Posterior cingulate gyrus (tissue), 11 donors: ENCODE measurements at regions not wholly inside any gene's neighbourhood (a gene's known extent, or its start where the extent isn't known, plus 50 kb on each side); places are given as distances from the start of the nearest gene placed in this dataset.
"Not testable (repeated sequence)": the region's sequence is repeated elsewhere in the genome, so short reads cannot be mapped to it uniquely, and the experiment has no call there.

Experiments
- DNase-seq, 10 donors: peaks; one replicate each; pipeline versions ENCODE4 v3.0.0 to v3.0.0-alpha.2; 2020 to 2021; ENCODE audit warnings: mixed read lengths in 3 of 10
- intact Hi-C: fragments of 100-400 bp; cut with DNase I; formaldehyde crosslinking; loops from one replicate; pipeline ENCODE4 v1.15.1; 2023

DNA sequence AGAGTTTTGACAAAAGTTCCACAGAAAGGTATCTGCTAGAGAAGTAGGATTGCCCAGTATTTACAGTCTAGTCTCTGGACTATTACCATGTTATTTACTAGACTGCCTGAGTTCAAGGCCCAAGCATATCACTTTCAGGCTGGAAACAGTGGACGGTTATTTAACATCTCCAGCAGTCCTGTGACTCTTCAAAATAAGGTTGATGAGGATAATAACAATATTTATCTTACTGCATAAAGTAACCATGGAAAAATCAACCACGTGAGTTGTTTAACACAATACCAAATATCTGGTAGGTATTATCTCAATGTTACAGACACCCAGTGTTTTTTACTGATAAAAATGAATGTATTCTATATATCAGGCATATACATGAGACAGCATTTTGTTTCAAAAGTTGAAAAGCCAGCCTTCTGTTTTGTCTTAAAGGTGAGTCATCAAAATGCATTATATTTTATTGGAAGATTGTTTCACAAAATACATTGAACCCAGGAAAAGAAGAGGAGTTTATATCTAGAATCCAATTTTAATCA lies 535.8 kb downstream of the TBL1XR1 start:
- no peak for DNase-seq
- intact Hi-C loops: no loop called here

- no peak for DNase-seq
- intact Hi-C loops: no loop called here
These were observed 541.7 kb downstream of the TBL1XR1 start for GRCh38 chr3:176655404-176656094.

DNA sequence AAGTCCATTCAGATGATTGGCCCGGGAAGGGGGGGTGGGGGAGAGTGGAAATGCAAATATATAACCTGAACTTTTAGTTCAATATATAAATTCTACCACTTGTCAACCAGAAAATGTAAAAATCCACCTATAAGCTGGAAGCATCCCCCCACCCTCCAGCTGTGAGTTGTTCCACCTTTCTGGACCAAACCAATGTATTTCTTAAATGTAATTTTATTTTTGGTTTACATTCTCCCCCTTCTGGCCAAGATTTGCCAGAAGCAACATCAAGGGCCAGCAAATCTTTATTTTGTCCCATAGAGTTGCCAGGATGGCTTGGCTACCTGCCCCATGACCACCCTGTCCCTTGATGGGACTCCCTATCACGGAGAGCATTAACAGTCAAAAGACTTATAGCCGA lies 545.7 kb downstream of the TBL1XR1 start:
- intact Hi-C loops: no loop called here
- DNase-seq: no peak

DNA sequence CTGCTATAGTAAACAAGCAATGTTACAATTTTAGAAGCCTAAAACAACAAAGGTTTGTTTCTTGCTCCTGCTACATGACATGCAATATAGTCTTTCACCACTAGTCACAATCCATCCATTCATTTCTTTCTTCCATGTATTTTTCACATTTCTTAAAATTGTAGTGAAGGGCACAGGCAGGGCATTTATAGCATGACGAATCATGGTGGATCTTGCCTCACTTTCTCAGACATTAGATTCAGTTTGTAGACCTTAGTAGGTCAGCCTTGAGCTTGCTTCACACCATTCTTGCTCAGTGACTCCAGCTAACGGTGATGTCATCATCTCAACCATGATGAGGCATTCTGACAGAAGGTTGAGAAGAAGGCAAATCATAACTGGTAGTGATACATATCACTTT lies 546.8 kb downstream of the TBL1XR1 start:
- intact Hi-C loops: no loop called here
- no peak for DNase-seq

- intact Hi-C loops: no loop called here
- no peak for DNase-seq
These were observed 549.3 kb downstream of the TBL1XR1 start for GRCh38 chr3:176647987-176648386.

- intact Hi-C loops: no loop called here
- DNase-seq: peak in 1 of 10 donors; percentile 1
These were observed 563.8 kb downstream of the TBL1XR1 start for GRCh38 chr3:176633511-176633910.

DNA sequence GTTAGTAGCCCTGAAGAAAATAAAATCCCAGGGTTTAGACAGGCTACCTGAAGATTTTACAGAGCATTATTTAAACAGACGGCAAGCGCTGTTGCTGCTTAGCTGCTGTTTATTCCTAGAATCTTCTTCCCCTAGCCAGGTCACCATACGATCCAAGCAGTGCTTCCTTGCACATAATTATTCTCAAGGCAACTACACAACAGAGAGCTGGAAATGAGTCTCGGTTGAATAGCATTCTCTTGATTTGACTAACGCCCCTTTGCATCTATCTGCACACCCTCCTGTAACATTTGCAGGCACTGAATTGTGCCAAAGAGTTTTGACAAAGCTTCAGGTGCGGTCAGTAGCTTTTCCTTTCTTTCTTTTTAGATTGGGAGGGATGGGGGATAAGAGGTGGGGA lies 564.4 kb downstream of the TBL1XR1 start:
- DNase-seq: no peak
- intact Hi-C loops: no loop called here

DNA sequence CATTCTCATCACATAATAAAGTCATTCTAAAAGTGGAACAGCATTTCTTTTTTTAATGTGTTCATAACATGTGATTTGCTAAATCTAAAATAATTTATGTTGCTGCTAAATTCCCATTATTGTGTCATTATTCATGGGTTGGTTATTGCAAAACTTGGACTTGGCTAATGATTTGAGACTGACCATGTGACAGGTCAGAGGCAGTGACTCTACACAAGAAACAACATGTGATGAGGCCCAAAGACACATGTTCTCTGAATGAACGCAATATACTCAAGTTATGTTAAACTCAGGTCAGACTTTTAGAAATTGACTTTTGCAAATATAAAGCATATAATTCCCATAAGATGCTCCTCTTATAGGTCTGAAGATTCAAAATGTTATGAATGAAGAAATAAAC lies 566.1 kb downstream of the TBL1XR1 start:
- intact Hi-C loops: no loop called here
- DNase-seq: no peak

GRCh38 chr3:176628101-176628639 lies 569.1 kb downstream of the TBL1XR1 start:
- intact Hi-C loops: no loop called here

DNA sequence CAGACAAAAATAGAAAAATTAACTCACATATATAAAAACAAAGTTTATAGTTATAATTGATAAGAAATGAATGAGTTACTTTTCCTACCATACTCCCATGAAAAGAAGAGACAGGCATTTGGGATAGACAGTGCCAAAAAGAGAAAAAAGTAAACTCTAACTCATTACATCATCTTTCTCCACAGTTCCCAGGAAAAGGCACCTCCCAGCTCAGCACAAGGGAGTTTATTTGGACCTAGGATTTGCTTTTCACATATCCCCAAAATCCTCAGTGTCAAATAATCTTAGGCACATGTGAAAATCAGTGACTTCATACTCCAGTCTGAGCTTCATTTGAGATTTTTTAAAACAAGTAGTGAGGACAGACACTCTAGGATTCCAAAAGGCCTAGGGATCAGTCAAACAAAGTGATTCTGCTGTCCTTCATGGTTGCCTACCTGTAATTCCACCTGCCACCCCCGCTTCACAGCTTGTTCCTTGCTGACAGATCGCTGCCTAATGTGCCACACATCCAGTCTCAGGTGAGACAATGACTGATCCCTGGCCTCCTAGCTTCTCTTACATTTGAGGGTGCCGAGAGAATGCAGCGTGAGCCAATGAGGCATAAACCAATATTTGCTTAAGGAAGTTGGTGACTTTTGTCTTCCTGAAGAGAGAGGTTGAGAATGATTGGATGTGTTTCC lies 573.7 kb downstream of the TBL1XR1 start:
- intact Hi-C loops: no loop called here
- peak in 2 of 10 donors; percentile 61 to 66 for DNase-seq

More at GRCh38 chr3:176628101-176628639, 569.1 kb downstream of the TBL1XR1 start:
- DNase-seq: no peak

DNA sequence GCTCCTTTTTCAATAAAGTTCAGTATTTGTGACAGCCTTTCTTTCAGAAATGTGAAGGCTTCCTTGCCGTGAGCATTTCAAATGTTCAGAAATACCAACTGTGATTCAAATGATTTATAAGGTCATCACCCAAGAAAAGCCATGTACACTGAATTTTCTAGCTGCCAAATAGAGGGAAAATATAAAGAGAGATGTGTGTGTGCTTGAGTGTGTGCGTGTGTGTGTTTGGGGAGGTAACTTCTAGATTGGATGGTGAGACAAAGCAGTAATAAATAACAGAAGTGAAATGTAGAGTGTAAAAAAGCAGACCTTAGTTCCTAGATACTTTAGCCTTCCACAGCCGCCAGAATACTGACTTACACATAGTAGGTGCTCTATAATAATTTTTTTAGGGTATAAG lies 577.4 kb downstream of the TBL1XR1 start:
- intact Hi-C loops: no loop called here
- no peak for DNase-seq

GRCh38 chr3:176615826-176616225 lies 581.5 kb downstream of the TBL1XR1 start:
- intact Hi-C loops: no loop called here
- DNase-seq: no peak

GRCh38 chr3:176611703-176612102 lies 585.6 kb downstream of the TBL1XR1 start:
- intact Hi-C loops: no loop called here
- DNase-seq: no peak

DNA sequence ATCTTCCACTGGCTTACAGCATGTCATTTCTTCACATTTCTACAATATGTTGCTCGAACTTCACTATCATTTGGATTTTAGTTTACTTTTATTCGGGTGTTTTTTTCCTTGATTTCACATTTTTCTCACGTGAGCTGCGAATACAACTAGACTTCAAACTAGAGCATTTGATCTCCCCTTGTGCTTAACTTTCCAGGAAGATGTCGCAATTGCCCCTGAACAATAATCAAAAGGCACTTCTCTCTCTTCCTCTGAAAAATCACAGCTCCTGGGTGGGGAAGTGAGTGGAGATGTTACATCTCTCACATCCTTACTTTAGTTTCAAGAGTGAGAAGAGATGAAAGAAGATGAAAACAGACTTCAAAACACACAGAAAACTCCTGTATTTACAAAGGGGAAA lies 587.9 kb downstream of the TBL1XR1 start:
- DNase-seq: no peak
- intact Hi-C loops: no loop called here

- DNase-seq, intact Hi-C loops: not testable (repeated sequence)
These were observed 591.7 kb downstream of the TBL1XR1 start for GRCh38 chr3:176605553-176605952.

GRCh38 chr3:176595307-176595706 lies 602.0 kb downstream of the TBL1XR1 start:
- no peak for DNase-seq
- intact Hi-C loops: no loop called here

DNA sequence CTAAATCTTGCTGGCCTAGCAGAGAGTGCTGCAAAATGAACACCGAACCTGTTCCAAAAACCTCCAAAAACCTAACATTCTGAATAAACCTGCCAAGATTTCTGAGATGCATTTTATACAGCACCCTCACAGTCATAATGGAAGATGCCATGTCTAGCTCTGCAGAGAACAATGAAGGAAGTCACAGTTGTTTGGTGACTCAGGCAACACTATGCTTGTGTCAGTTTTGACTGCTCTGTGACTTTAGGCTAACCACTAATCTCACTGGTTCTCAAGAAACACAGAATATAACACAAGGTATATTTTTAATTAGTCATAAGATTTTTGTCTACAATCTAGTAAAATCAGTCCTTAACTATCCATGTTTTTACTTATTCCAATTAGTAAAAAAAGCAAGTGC lies 606.6 kb downstream of the TBL1XR1 start:
- no peak for DNase-seq

DNA sequence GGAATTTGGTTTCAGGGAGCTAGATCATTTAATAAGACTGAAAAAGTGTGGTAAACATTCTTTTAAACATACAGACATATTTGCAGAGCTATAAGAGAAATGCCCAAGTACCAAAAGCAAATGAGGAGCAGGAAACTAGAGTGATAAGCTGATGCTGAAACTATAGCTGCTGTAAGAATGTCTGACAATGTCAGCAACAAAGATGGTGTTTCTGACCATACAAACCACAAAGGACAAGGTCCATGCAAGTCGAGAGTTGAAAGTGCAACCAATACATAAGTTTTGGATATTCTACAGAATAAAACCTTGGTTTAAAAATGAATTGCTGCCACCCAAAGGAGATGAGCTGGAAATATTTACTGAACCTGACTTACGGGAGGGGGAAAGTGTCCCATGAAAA lies 610.2 kb downstream of the TBL1XR1 start:
- no peak for DNase-seq
- intact Hi-C loops: no loop called here

More for the DNA sequence above, 606.6 kb downstream of the TBL1XR1 start:
- intact Hi-C loops: no loop called here

- no peak for DNase-seq
- intact Hi-C loops: no loop called here
These were observed 612.7 kb downstream of the TBL1XR1 start for GRCh38 chr3:176584413-176585176.

DNA sequence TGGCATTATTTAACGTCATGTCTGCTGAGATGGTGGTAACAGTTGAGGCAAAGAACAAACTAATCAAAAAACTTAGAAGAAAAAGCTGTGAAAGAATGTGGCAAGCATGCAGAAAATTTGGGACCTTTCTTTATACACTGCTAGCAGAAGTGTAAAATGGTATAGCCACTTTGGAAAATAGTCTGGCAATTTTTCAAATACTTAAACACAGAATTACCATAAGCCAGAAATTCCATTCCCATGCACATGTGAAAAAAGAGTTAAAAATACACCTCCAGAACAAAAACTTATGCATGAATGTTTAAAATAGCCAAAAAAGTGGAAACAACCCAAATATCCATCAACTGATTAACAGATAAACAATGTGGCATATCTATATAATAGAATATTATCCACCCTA lies 613.3 kb downstream of the TBL1XR1 start:
- intact Hi-C loops: no loop called here
- DNase-seq: no peak

DNA sequence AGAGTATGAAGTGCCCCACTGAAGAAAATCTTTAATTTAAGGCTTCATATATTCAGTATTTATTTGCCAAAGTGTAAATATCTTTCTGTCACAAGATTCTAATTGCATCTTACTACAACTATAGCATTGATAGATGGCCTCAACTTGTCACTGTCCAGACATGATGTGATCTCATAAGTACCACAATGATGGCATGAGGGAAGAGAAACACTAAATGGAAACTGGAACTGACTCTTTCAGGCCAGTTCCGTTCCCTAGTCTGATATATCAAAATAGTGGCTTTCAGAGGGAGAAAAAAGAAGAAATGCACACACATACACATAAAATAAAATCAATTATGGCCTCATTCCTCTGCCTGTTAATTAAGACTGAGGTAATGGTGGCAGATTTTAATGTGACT lies 615.7 kb downstream of the TBL1XR1 start:
- intact Hi-C loops: no loop called here
- DNase-seq: no peak
